ENCODE measurements at regions not wholly inside any gene's neighbourhood (a gene's known extent, or its start where the extent isn't known, plus 50 kb on each side); places are given as distances from the start of the nearest gene placed in this dataset.

- ATAC-seq (no peak), DNase-seq (ENCODE audit: low read depth, low spot score) (no peak)
- intact Hi-C loops (cut with micrococcal nuclease; ENCODE audit: unreplicated experiment) (no loop called here), in situ Hi-C loops (cut with HindIII; ENCODE audit: low pct_unique_long_range_greater_than_20kb, low sequenced_read_pairs) (no loop called here)
- ChIA-PET CTCF (no interaction called here), POLR2A (no interaction called here)
- Histone ChIP-seq H3K36me3 (ENCODE audit: control insufficient read depth, insufficient read depth, low read length) (no peaks in the 10 kb centered on the region), H3K27ac (ENCODE audit: low read length) (no peak overlapping the region), H3K9me3 (ENCODE audit: control insufficient read depth, insufficient read depth, low read depth, low read length) (no peaks in the 10 kb centered on the region), H3K4me3 (ENCODE audit: low read depth in 2 of 2, low read length in 2 of 2) (no peak overlapping the region), H3K4me1 (ENCODE audit: control insufficient read depth, insufficient read depth, low read length) (no peaks in the 10 kb centered on the region), H3K27me3 (ENCODE audit: control insufficient read depth, insufficient read depth, low read length) (no peaks in the 10 kb centered on the region)
- no TSS peak for BruUV-seq (replicated peaks)
- TF ChIP-seq POLR2AphosphoS5 (IDR thresholded peaks at IDR 0.05; ENCODE audit: low read depth, low read length) (no peak), SIN3A (IDR thresholded peaks at IDR 0.05; ENCODE audit: borderline replicate concordance, insufficient read depth, low read depth, low read length) (no peak), REST (IDR thresholded peaks at IDR 0.05; ENCODE audit: insufficient read depth in 1 of 2, low read depth in 2 of 2, low read length in 1 of 2) (no peak), TCF7L2 (IDR thresholded peaks at IDR 0.05; ENCODE audit: low read depth, low read length) (no peak)
- TF ChIP-seq, protein P1, sequence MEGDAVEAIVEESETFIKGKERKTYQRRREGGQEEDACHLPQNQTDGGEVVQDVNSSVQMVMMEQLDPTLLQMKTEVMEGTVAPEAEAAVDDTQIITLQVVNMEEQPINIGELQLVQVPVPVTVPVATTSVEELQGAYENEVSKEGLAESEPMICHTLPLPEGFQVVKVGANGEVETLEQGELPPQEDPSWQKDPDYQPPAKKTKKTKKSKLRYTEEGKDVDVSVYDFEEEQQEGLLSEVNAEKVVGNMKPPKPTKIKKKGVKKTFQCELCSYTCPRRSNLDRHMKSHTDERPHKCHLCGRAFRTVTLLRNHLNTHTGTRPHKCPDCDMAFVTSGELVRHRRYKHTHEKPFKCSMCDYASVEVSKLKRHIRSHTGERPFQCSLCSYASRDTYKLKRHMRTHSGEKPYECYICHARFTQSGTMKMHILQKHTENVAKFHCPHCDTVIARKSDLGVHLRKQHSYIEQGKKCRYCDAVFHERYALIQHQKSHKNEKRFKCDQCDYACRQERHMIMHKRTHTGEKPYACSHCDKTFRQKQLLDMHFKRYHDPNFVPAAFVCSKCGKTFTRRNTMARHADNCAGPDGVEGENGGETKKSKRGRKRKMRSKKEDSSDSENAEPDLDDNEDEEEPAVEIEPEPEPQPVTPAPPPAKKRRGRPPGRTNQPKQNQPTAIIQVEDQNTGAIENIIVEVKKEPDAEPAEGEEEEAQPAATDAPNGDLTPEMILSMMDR (IDR thresholded peaks at IDR 0.05), result no peak
Observed at GRCh38 chr2:75862547-75862946, 151.8 kb upstream of the GCFC2 start.

DNA sequence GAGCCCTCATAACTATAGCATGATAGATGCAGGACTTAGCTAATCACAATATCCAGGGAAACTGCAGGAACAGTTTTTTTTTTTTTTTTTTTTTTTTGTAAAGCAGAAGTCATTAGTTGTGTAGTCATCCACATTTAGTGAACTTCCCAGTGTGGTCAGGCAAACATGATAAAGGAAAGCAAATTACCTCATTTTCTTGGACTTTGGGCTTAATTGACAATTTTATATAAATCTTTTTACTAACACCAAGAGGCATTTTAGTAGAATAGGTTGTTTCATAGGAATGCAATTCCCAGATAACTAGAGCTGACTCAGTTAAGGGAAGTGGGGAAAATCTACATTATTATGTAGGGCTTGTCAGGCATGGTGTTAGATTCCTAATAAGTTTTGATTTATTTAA, 142.7 kb upstream of the GCFC2 start:
- Histone ChIP-seq H3K4me1 (ENCODE audit: control insufficient read depth, insufficient read depth, low read length) (no peaks in the 10 kb centered on the region), H3K9me3 (ENCODE audit: control insufficient read depth, insufficient read depth, low read depth, low read length) (no peaks in the 10 kb centered on the region), H3K36me3 (ENCODE audit: control insufficient read depth, insufficient read depth, low read length) (no peaks in the 10 kb centered on the region), H3K27me3 (ENCODE audit: control insufficient read depth, insufficient read depth, low read length) (no peaks in the 10 kb centered on the region), H3K27ac (ENCODE audit: low read length) (no peak overlapping the region), H3K4me3 (ENCODE audit: low read depth in 2 of 2, low read length in 2 of 2) (no peak overlapping the region)
- TF ChIP-seq POLR2AphosphoS5 (IDR thresholded peaks at IDR 0.05; ENCODE audit: low read depth, low read length), result no peak
- TF ChIP-seq REST (IDR thresholded peaks at IDR 0.05; ENCODE audit: insufficient read depth in 1 of 2, low read depth in 2 of 2, low read length in 1 of 2), result no peak
- TF ChIP-seq TCF7L2 (IDR thresholded peaks at IDR 0.05; ENCODE audit: low read depth, low read length), result no peak
- TF ChIP-seq, protein P1 (IDR thresholded peaks at IDR 0.05), result no peak
- no peak for TF ChIP-seq SIN3A (IDR thresholded peaks at IDR 0.05; ENCODE audit: borderline replicate concordance, insufficient read depth, low read depth, low read length)
- CTCF ChIA-PET, result no interaction called here
- DNase-seq (ENCODE audit: low read depth, low spot score), result no peak
- no TSS peak for BruUV-seq (replicated peaks)
- ATAC-seq, result no peak
- POLR2A ChIA-PET, result no interaction called here
- in situ Hi-C loops (cut with HindIII; ENCODE audit: low pct_unique_long_range_greater_than_20kb, low sequenced_read_pairs) (no loop called here), intact Hi-C loops (cut with micrococcal nuclease; ENCODE audit: unreplicated experiment) (no loop called here)

Measured in Panc1 (cell line).